MM.1S (cell line): ENCODE measurements at regions not wholly inside any gene's neighbourhood (a gene's known extent, or its start where the extent isn't known, plus 50 kb on each side); places are given as distances from the start of the nearest gene placed in this dataset.

Experiments used
- CTCF ChIP-seq: fragments of 300-600 bp; sonication (generic); IDR thresholded peaks from 2 replicates; pipeline ENCODE4 v1.5.1; 2016; ENCODE audit warnings: antibody characterized with exemption, low read length, mixed read lengths
- EZH2 ChIP-seq: fragments of 300-600 bp; sonication (generic); optimal IDR thresholded peaks from 2 replicates; pipeline ENCODE3; 2017; ENCODE audit warnings: low read depth, mild to moderate bottlenecking, antibody characterized with exemption, low read length, mixed read lengths
- EZH2phosphoT487 ChIP-seq: fragments of 300-600 bp; sonication (generic); IDR thresholded peaks from 2 replicates; pipeline ENCODE4 v1.6.1; 2018; ENCODE audit warnings: antibody characterized with exemption, low read length

GRCh38 chr4:136908122-136908521 lies 624.2 kb downstream of the PCDH18 start:
- TF ChIP-seq EZH2 (no peak), CTCF (no peak), EZH2phosphoT487 (no peak)
